H1 (cell line): ENCODE measurements at regions not wholly inside any gene's neighbourhood (a gene's known extent, or its start where the extent isn't known, plus 50 kb on each side); places are given as distances from the start of the nearest gene placed in this dataset.

Experiments used
- CTCF ChIA-PET: fragments of 300-600 bp; sonication (Branson Sonifier 250); formaldehyde crosslinking; loops from one replicate; lab custom pipeline; 2021; ENCODE audit not compliant: partially characterized antibody; lab: Charles Lee
- POLR2A ChIA-PET: fragments of 300-600 bp; sonication (Branson Sonifier 250); formaldehyde crosslinking; loops from one replicate; lab custom pipeline; 2021; ENCODE audit warnings: inconsistent platforms; ENCODE audit not compliant: partially characterized antibody; lab: Charles Lee
- DNase-seq, 2 experiments: peaks; one replicate each; pipeline versions ENCODE4 v3.0.0 to v3.0.0-alpha.2; 2010 to 2022; ENCODE audit warnings: low spot score in 2 of 2, low read depth in 1 of 2, mixed read lengths in 1 of 2
- FAIRE-seq: peaks from 2 replicates; lab custom pipeline; 2011; peaks lifted over from hg19 to GRCh38; lab: Jason Lieb, UNC
- H2AFZ ChIP-seq: 2 replicates; pipeline ENCODE4 v1.8.1; 2012; ENCODE audit warnings: low read length, inconsistent platforms
- H2AK5ac ChIP-seq: 2 replicates; pipeline ENCODE4 v1.6.1; 2013; ENCODE audit warnings: low read depth, low read length
- H2BK120ac ChIP-seq: replicated peaks from 2 replicates; pipeline ENCODE3; 2013; ENCODE audit warnings: low read depth, low read length, inconsistent platforms
- H2BK12ac ChIP-seq: 2 replicates; pipeline ENCODE4 v1.6.1; 2013; ENCODE audit warnings: low read depth, low read length
- H2BK15ac ChIP-seq: 2 replicates; pipeline ENCODE4 v1.6.1; 2013; ENCODE audit warnings: low read length
- H2BK20ac ChIP-seq: 2 replicates; pipeline ENCODE4 v1.6.1; 2013; ENCODE audit warnings: low read length
- H2BK5ac ChIP-seq: 2 replicates; pipeline ENCODE4 v1.6.1; 2013; ENCODE audit warnings: low read depth, low read length
- H3K14ac ChIP-seq: 2 replicates; pipeline ENCODE4 v1.6.1; 2013; ENCODE audit warnings: inconsistent platforms; ENCODE audit not compliant: insufficient read length
- H3K18ac ChIP-seq: 2 replicates; pipeline ENCODE4 v1.6.1; 2013; ENCODE audit warnings: low read length; ENCODE audit errors: extremely low read depth
- H3K23ac ChIP-seq: 2 replicates; pipeline ENCODE4 v1.6.1; 2013; ENCODE audit warnings: inconsistent platforms; ENCODE audit not compliant: insufficient read length
- H3K23me2 ChIP-seq: 2 replicates; pipeline ENCODE4 v1.6.1; 2013; ENCODE audit warnings: low read depth, low read length
- H3K27ac ChIP-seq: 2 replicates; pipeline ENCODE4 v1.6.1; 2011; ENCODE audit warnings: low read depth, low read length, inconsistent platforms
- H3K27me3 ChIP-seq, 4 experiments: replicated peaks in 1 of 4; 1 replicate in 1 of 4; 2 replicates in 3 of 4; pipeline versions ENCODE4 v1.6.1 to v1.8.1; 2011 to 2013; ENCODE audit warnings: low read length in 3 of 4, mild to moderate bottlenecking in 3 of 4, inconsistent platforms in 2 of 4, mixed read lengths in 2 of 4, moderate library complexity in 1 of 4; ENCODE audit not compliant: control insufficient read depth in 3 of 4, insufficient read depth in 3 of 4; ENCODE audit errors: extremely low read depth in 1 of 4
- H3K36me3 ChIP-seq, 4 experiments: 2 replicates each; pipeline versions ENCODE4 v1.6.1 to v1.8.1; 2011 to 2013; ENCODE audit warnings: mild to moderate bottlenecking in 4 of 4, low read length in 3 of 4, moderate library complexity in 2 of 4, control low read depth in 1 of 4, inconsistent platforms in 1 of 4; ENCODE audit not compliant: insufficient read depth in 4 of 4, control insufficient read depth in 2 of 4
- H3K4ac ChIP-seq: replicated peaks from 2 replicates; pipeline ENCODE3; 2013; ENCODE audit warnings: low read length, low read depth, mixed read lengths, inconsistent platforms; ENCODE audit not compliant: insufficient read length
- H3K4me1 ChIP-seq, 4 experiments: replicated peaks in 1 of 4; 1 replicate in 1 of 4; 2 replicates in 3 of 4; pipeline versions ENCODE4 v1.6.1 to v1.8.1; 2011 to 2013; ENCODE audit warnings: low read length in 3 of 4, inconsistent platforms in 2 of 4, mixed read lengths in 1 of 4; ENCODE audit not compliant: insufficient read depth in 4 of 4, control insufficient read depth in 3 of 4
- H3K4me2 ChIP-seq, 2 experiments: 2 replicates each; pipeline versions ENCODE4 v1.6.1 to v1.8.1; 2011 to 2013; ENCODE audit warnings: low read depth in 2 of 2, low read length in 2 of 2, control low read depth in 1 of 2, inconsistent platforms in 1 of 2, mild to moderate bottlenecking in 1 of 2; ENCODE audit not compliant: insufficient read depth in 1 of 2
- H3K4me3 ChIP-seq, 4 experiments: fragments of 200-600, 300-600 bp in 1 of 4; sonication (generic), shearing (Covaris generic), sonication (Bioruptor Twin) in 1 of 4; 2 replicates each; pipeline versions ENCODE4 v1.5.1 to v1.8.1; 2011 to 2016; ENCODE audit warnings: low read length in 4 of 4, low read depth in 3 of 4, control low read depth in 2 of 4, inconsistent platforms in 2 of 4, mild to moderate bottlenecking in 2 of 4, mixed read lengths in 1 of 4, moderate library complexity in 1 of 4; ENCODE audit not compliant: insufficient read depth in 2 of 4; ENCODE audit errors: extremely low read depth in 1 of 4
- H3K56ac ChIP-seq: replicated peaks from 2 replicates; pipeline ENCODE3; 2013; ENCODE audit warnings: low read depth, mild to moderate bottlenecking, mixed read lengths, low read length, inconsistent platforms; ENCODE audit not compliant: insufficient read length
- H3K79me1 ChIP-seq: 2 replicates; pipeline ENCODE4 v1.6.1; 2013; ENCODE audit warnings: low read depth, low read length, control low read depth
- H3K79me2 ChIP-seq, 2 experiments: 2 replicates each; pipeline versions ENCODE4 v1.6.1 to v1.8.1; 2012 to 2013; ENCODE audit warnings: low read length in 2 of 2, mild to moderate bottlenecking in 2 of 2, inconsistent platforms in 1 of 2; ENCODE audit not compliant: insufficient read depth in 2 of 2, control insufficient read depth in 1 of 2
- H3K9ac ChIP-seq, 4 experiments: replicated peaks in 1 of 4; 1 replicate in 1 of 4; 2 replicates in 3 of 4; pipeline versions ENCODE4 v1.6.1 to v1.8.1; 2011 to 2013; ENCODE audit warnings: low read depth in 3 of 4, low read length in 3 of 4, control low read depth in 2 of 4, mild to moderate bottlenecking in 2 of 4, moderate library complexity in 2 of 4, inconsistent platforms in 1 of 4; ENCODE audit errors: extremely low read depth in 1 of 4
- H3K9me3 ChIP-seq, 2 experiments: 2 replicates each; pipeline versions ENCODE4 v1.6.1 to v1.8.1; 2012 to 2013; ENCODE audit warnings: mild to moderate bottlenecking in 2 of 2, moderate library complexity in 2 of 2, control low read depth in 1 of 2, inconsistent platforms in 1 of 2, low read depth in 1 of 2, low read length in 1 of 2, mixed read lengths in 1 of 2; ENCODE audit not compliant: insufficient read depth in 2 of 2
- H4K20me1 ChIP-seq, 2 experiments: replicated peaks in 1 of 2; 2 replicates each; pipeline versions ENCODE3 to v1.8.1; 2011 to 2013; ENCODE audit warnings: inconsistent platforms in 2 of 2, low read length in 2 of 2, mild to moderate bottlenecking in 1 of 2; ENCODE audit not compliant: insufficient read depth in 2 of 2, control insufficient read depth in 1 of 2
- H4K5ac ChIP-seq: 2 replicates; pipeline ENCODE4 v1.6.1; 2013; ENCODE audit warnings: low read length, low read depth, mixed read lengths, inconsistent platforms; ENCODE audit not compliant: insufficient read length
- H4K8ac ChIP-seq: 2 replicates; pipeline ENCODE4 v1.8.0; 2013; ENCODE audit warnings: mild to moderate bottlenecking, moderate library complexity, low read length, inconsistent platforms; ENCODE audit not compliant: insufficient read depth; ENCODE audit errors: extremely low read depth
- H4K91ac ChIP-seq: replicated peaks from 2 replicates; pipeline ENCODE3; 2013; ENCODE audit warnings: low read length, mixed read lengths, inconsistent platforms; ENCODE audit not compliant: insufficient read length
- CBX8 ChIP-seq: fragments of 300-800, 300-1000 bp; sonication (generic); IDR thresholded peaks from 2 replicates; pipeline ENCODE4 v1.7.1; 2016; ENCODE audit warnings: low read depth, low read length, borderline replicate concordance
- CEBPB ChIP-seq: IDR thresholded peaks from 2 replicates; pipeline ENCODE4 v1.6.1; 2012; ENCODE audit warnings: low read depth, low read length
- CHD1 ChIP-seq: IDR thresholded peaks from 2 replicates; pipeline ENCODE4 v1.6.1; 2012; ENCODE audit warnings: low read depth, low read length, improper control_type of control experiment
- EZH2 ChIP-seq: fragments of 200-600 bp; sonication (generic); IDR thresholded peaks from 2 replicates; pipeline ENCODE4 v1.7.1; 2012; ENCODE audit warnings: low read depth, mild to moderate bottlenecking, moderate library complexity, low read length, inconsistent platforms; ENCODE audit not compliant: severe bottlenecking
- GTF2F1 ChIP-seq: IDR thresholded peaks from 2 replicates; pipeline ENCODE4 v1.6.1; 2012; ENCODE audit warnings: low read depth, low read length, improper control_type of control experiment, borderline replicate concordance
- HDAC6 ChIP-seq: IDR thresholded peaks from one replicate; pipeline ENCODE4 v1.7.1; 2012; ENCODE audit warnings: low read depth, mild to moderate bottlenecking, inconsistent platforms, low read length, moderate library complexity
- JUN ChIP-seq: IDR thresholded peaks from 2 replicates; pipeline ENCODE4 v1.6.1; 2011; ENCODE audit warnings: low read depth, mild to moderate bottlenecking, improper control_type of control experiment, low read length
- KDM5A ChIP-seq: fragments of 200-600 bp; IDR thresholded peaks from 2 replicates; pipeline ENCODE4 v1.7.1; 2012; ENCODE audit warnings: mild to moderate bottlenecking, low read length, inconsistent platforms, mixed read lengths
- NRF1 ChIP-seq: IDR thresholded peaks from 2 replicates; pipeline ENCODE4 v1.6.1; 2011; ENCODE audit warnings: mild to moderate bottlenecking, low read depth, low read length, improper control_type of control experiment
- SP1 ChIP-seq: IDR thresholded peaks from 2 replicates; pipeline ENCODE4 v1.6.1; 2011; ENCODE audit warnings: low read depth, low read length
- SRF ChIP-seq: IDR thresholded peaks from 2 replicates; pipeline ENCODE4 v1.6.1; 2011; ENCODE audit warnings: mild to moderate bottlenecking, low read depth, low read length, moderate library complexity
- TCF12 ChIP-seq: IDR thresholded peaks from 2 replicates; pipeline ENCODE4 v1.6.1; 2011; ENCODE audit warnings: low read depth, mild to moderate bottlenecking, low read length
- WGBS, 2 experiments: shearing (Covaris generic) in 1 of 2; methylation state at CpG; one replicate each; pipeline versions ENCODE4 v1.1.6 to v1.1.7; 2013 to 2015; ENCODE audit warnings: low lambda C conversion rate in 2 of 2, mixed read lengths in 2 of 2, inconsistent platforms in 1 of 2, low coverage in 1 of 2, missing lambda C conversion rate in 1 of 2; ENCODE audit not compliant: insufficient replicate concordance in 2 of 2, insufficient coverage in 1 of 2, insufficient read length in 1 of 2; ENCODE audit errors: extremely low coverage in 1 of 2, missing lambda C conversion rate in 1 of 2; 5-methylcytosine and 5-hydroxymethylcytosine counted together
- TF ChIP-seq, protein P1 (sequence below): IDR thresholded peaks from 2 replicates; pipeline ENCODE4 v1.6.1; 2011; ENCODE audit warnings: low read length, improper control_type of control experiment
- TF ChIP-seq, protein P2 (sequence below): IDR thresholded peaks from 2 replicates; pipeline ENCODE4 v1.6.1; 2012; ENCODE audit warnings: inconsistent platforms

DNA sequence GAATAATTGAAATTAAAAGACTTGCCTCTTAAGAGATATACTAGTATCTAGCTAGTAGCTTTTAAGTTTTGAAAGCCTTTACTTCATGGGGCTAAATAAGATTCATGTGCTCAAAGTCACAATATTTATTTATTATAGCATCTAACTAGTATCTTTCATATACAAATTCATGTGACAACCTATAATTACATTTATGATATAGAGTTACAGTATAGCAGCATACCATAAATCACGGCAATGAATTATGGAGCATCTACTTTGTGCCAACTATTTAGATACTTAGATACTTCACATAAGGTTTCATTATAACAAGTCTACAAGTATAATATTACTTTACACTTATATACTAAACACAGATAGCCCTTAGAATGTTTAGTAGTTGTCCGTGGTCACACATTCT, 229.4 kb downstream of the TPRG1 start:
- H3K4me1 ChIP-seq = no peaks in the 10 kb centered on the region
- H4K8ac ChIP-seq = no peak overlapping the region
- no peaks in the 10 kb centered on the region for H3K79me1 ChIP-seq
- H4K20me1 ChIP-seq = no peaks in the 10 kb centered on the region
- H4K91ac ChIP-seq = no peak overlapping the region
- H3K27me3 ChIP-seq = no peaks in the 10 kb centered on the region
- CTCF ChIA-PET = no interaction called here
- no peak overlapping the region for H2BK20ac ChIP-seq
- H3K4me2 ChIP-seq = no peak overlapping the region
- H3K23ac ChIP-seq = no peak overlapping the region
- DNase-seq (no peak), FAIRE-seq (no peak)
- H3K18ac ChIP-seq = no peak overlapping the region
- H2AK5ac ChIP-seq = no peak overlapping the region
- H2BK5ac ChIP-seq = no peak overlapping the region
- H2BK15ac ChIP-seq = no peak overlapping the region
- no peaks in the 10 kb centered on the region for H3K23me2 ChIP-seq
- 86% methylated on average over 2 of the region's 2 CpGs; no CpG with 5 or more reads in 1 of the 2 experiments for WGBS, 2 experiments
- H3K79me2 ChIP-seq = no peaks in the 10 kb centered on the region
- H3K9me3 ChIP-seq = no peaks in the 10 kb centered on the region
- H3K36me3 ChIP-seq = no peaks in the 10 kb centered on the region
- H3K9ac ChIP-seq = no peak overlapping the region
- H3K4me3 ChIP-seq = no peak overlapping the region
- TF ChIP-seq CBX8 (no peak), SRF (no peak), GTF2F1 (no peak), NRF1 (no peak), CHD1 (no peak), SP1 (no peak), EZH2 (no peak), CEBPB (no peak), TCF12 (no peak), KDM5A (no peak), JUN (no peak), HDAC6 (no peak)
- TF ChIP-seq, protein P1, sequence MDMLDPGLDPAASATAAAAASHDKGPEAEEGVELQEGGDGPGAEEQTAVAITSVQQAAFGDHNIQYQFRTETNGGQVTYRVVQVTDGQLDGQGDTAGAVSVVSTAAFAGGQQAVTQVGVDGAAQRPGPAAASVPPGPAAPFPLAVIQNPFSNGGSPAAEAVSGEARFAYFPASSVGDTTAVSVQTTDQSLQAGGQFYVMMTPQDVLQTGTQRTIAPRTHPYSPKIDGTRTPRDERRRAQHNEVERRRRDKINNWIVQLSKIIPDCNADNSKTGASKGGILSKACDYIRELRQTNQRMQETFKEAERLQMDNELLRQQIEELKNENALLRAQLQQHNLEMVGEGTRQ = no peak
- TF ChIP-seq, protein P2, sequence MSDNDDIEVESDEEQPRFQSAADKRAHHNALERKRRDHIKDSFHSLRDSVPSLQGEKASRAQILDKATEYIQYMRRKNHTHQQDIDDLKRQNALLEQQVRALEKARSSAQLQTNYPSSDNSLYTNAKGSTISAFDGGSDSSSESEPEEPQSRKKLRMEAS = no peak
- TF ChIP-seq, all 59 proteins: peak for 0
- no peak overlapping the region for H2AFZ ChIP-seq
- H4K5ac ChIP-seq = no peak overlapping the region
- no peak overlapping the region for H3K27ac ChIP-seq
- no peak overlapping the region for H3K14ac ChIP-seq
- POLR2A ChIA-PET = no interaction called here
- no peak overlapping the region for H2BK120ac ChIP-seq
- no peak overlapping the region for H3K4ac ChIP-seq
- H3K56ac ChIP-seq = no peak overlapping the region
- no peak overlapping the region for H2BK12ac ChIP-seq
